C4-2B (cell line): ENCODE measurements at regions not wholly inside any gene's neighbourhood (a gene's known extent, or its start where the extent isn't known, plus 50 kb on each side); places are given as distances from the start of the nearest gene placed in this dataset.

Source experiments
- H3K27ac ChIP-seq: fragments of 450-650 bp; 2 replicates; pipeline ENCODE4 v1.5.1; 2017
- ZFX ChIP-seq: fragments of 450-650 bp; IDR thresholded peaks from 2 replicates; pipeline ENCODE4 v1.6.1; 2017
- TF ChIP-seq, protein P1 (sequence below): fragments of 450-650 bp; conservative IDR thresholded peaks from 2 replicates; pipeline ENCODE4 v1.5.1; 2017; ENCODE audit warnings: mild to moderate bottlenecking

DNA sequence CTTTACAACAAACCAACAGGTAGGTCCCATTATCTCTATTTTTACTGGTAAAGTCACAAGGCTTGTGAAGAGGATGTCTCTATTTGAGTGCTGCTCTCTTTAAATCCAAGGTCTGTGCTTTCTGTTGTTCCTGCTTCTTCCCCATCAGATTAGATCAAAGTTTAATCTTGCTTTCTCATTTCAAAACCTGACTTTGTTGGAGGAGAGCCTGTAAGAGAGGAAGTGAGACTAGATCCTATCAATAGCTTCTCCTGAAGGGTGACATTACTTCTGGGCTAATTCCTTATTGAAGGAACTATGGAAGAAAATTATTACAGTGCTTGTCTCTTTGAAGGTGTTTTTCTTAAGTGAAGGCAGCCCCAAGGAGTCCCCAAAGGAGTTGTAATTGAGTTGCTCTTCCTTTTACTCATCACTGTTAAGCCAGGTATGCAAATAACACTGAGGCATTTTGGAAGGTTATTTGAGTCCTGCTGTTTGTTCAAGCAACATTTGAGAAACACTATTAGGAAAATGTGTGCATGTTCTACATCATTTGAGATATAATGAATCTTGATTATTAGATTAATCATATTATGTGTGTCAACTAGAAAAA is 146.2 kb upstream of the MBL2 start:
- TF ChIP-seq, protein P1, sequence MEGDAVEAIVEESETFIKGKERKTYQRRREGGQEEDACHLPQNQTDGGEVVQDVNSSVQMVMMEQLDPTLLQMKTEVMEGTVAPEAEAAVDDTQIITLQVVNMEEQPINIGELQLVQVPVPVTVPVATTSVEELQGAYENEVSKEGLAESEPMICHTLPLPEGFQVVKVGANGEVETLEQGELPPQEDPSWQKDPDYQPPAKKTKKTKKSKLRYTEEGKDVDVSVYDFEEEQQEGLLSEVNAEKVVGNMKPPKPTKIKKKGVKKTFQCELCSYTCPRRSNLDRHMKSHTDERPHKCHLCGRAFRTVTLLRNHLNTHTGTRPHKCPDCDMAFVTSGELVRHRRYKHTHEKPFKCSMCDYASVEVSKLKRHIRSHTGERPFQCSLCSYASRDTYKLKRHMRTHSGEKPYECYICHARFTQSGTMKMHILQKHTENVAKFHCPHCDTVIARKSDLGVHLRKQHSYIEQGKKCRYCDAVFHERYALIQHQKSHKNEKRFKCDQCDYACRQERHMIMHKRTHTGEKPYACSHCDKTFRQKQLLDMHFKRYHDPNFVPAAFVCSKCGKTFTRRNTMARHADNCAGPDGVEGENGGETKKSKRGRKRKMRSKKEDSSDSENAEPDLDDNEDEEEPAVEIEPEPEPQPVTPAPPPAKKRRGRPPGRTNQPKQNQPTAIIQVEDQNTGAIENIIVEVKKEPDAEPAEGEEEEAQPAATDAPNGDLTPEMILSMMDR, result no peak
- no peak for TF ChIP-seq ZFX
- no peak overlapping the region for H3K27ac ChIP-seq

DNA sequence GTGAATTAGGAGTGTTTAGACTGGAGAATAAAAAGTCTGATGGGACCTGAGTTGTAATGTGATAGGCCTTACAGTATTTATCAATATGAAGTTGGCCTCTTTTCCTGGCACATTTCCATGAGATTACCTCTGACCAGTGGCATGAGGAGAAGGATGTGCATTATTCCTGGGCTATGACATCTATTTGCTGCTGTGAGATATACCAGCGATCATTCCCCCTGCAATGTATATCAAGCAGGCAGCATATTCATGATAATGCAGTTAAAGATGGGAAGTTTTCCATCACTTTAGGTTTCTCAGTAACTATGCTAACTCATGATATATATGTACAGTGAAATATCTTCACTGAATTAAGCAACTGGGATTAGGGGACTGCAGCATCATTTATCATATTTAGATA is 142.8 kb upstream of the MBL2 start:
- no peak overlapping the region for H3K27ac ChIP-seq
- no peak for TF ChIP-seq ZFX
- TF ChIP-seq, protein P1, result no peak

DNA sequence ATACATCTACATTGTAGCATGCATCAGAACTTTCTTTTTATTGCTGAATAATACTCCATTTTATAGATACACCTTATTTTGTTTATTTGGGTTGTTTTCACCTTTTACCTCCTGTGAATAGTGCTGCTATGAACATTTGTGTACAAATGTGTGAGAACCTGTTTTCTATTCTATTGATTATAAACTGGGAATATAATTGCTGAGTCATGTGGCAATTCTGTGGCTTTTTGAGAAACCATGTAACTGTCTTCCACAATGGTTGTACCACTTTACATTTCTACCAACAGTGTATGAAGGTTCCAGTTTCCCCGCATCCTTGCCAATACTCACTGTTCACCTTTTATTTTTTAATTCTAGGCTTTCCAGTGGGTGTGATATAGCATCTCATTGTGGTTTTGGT is 138.6 kb upstream of the MBL2 start:
- H3K27ac ChIP-seq, result no peak overlapping the region
- no peak for TF ChIP-seq ZFX
- TF ChIP-seq, protein P1, result no peak

DNA sequence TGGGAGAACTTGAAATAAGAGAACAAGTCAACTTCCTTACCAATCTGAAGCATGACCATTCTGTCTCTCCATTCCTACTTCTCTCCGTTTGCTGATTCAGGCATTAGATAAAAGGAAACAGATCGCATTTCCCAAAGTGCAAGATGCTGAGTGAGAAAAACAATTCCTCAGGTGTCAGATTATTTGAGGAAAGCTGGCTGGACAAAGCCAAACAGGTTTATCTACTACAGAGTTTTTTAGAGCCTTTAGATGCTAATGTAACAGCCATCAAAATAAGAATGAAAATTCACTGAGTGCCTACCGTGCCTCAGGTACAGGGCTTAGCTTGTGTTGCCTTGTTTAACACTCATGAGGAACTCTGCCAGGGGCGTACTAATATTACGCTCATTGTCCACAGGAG is 135.9 kb upstream of the MBL2 start:
- TF ChIP-seq, protein P1, result no peak
- no peak for TF ChIP-seq ZFX
- no peak overlapping the region for H3K27ac ChIP-seq

DNA sequence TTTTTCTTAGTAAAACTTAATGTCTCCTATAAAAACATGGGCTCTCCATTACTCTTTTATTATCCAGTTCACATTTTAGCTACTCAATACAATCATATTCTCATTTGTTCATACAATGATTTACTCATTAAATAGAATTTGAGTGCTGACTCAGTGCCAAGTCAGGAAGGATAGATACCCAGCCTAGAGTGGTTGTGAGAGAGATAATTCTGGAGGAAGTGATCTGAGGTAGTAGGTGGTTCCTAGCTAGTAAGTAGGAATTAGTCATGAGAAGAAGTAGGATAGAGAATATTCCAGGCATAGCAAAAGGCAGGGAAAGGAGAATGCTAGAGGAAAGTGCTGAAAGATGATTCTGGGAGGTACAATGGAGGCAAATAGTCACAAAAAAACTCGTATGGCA is 133.5 kb upstream of the MBL2 start:
- no peak overlapping the region for H3K27ac ChIP-seq
- TF ChIP-seq, protein P1, result no peak
- no peak for TF ChIP-seq ZFX

DNA sequence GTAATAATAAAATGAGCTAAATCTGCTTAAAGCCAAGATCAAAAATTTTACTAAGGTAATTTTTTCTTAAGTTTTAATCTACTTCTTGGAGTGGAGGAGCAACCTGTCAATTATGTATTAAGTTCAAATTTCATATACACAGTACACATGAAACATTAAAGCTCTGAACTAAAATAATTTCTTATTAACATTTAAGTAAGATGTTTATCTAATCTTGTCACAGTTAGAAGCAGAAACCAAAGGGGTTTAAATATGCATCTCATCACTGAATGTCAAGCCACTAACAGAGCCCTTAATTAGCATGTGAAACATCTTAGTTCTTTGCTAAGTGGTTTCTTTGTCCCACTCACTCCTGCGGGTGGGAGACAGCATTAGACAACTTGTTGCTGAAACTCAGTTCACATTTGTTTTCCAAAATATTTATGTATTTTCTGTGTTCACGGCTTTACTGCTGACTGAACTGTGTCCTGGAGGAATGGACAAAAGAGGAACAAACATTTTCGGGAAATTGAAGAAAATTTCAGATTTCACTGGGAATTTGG is 130.9 kb upstream of the MBL2 start:
- TF ChIP-seq ZFX, result no peak
- TF ChIP-seq, protein P1, result no peak
- no peak overlapping the region for H3K27ac ChIP-seq

DNA sequence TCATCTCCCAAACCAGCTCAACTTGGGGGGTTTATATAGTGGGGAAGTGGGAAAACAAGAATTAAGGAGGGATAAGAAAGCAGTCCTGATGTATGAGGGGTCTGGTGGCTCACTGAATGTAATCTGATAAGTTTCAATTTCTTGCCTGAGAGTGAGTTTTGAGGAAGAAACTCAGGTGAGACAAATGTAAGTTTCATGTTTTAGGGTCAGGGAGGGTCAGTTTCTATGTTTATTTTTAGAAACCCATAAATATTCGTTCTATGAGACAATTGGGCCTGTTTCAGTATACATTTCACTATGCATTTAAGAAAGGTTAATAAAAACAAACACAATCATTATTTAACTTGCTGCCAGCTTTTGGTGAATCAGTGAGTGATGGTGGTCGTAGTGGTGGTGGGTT is 128.0 kb upstream of the MBL2 start:
- TF ChIP-seq, protein P1, result no peak
- TF ChIP-seq ZFX, result no peak
- no peak overlapping the region for H3K27ac ChIP-seq
